GM12872 (cell line): ENCODE measurements at regions not wholly inside any gene's neighbourhood (a gene's known extent, or its start where the extent isn't known, plus 50 kb on each side); places are given as distances from the start of the nearest gene placed in this dataset.

ENCODE experiments used
- TF ChIP-seq, protein P1 (sequence below): IDR thresholded peaks from 3 replicates; pipeline ENCODE4 v1.5.1; 2011; ENCODE audit warnings: low read depth, mild to moderate bottlenecking, low read length, moderate library complexity; ENCODE audit not compliant: insufficient read depth

DNA sequence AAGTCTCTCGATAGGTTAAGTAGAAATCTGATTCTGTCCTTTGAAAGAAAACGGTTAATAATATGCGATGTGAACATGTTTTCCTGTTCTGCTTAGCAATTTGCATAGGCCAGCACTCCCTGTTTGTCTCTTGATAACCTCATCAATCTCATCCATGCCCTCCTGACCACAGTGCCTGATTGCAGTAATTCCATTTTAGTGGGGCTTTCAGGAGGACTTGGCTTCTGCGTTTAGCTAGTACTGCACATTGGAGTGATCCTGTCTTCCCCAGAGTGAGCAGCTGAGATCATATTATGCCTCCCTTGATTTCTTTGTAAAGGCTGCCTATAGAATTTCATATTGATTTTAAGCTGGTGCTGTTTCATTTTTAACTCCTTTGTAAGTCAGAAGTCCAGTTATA, 335.9 kb upstream of the ISL1 start:
- TF ChIP-seq, protein P1, sequence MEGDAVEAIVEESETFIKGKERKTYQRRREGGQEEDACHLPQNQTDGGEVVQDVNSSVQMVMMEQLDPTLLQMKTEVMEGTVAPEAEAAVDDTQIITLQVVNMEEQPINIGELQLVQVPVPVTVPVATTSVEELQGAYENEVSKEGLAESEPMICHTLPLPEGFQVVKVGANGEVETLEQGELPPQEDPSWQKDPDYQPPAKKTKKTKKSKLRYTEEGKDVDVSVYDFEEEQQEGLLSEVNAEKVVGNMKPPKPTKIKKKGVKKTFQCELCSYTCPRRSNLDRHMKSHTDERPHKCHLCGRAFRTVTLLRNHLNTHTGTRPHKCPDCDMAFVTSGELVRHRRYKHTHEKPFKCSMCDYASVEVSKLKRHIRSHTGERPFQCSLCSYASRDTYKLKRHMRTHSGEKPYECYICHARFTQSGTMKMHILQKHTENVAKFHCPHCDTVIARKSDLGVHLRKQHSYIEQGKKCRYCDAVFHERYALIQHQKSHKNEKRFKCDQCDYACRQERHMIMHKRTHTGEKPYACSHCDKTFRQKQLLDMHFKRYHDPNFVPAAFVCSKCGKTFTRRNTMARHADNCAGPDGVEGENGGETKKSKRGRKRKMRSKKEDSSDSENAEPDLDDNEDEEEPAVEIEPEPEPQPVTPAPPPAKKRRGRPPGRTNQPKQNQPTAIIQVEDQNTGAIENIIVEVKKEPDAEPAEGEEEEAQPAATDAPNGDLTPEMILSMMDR, result no peak

DNA sequence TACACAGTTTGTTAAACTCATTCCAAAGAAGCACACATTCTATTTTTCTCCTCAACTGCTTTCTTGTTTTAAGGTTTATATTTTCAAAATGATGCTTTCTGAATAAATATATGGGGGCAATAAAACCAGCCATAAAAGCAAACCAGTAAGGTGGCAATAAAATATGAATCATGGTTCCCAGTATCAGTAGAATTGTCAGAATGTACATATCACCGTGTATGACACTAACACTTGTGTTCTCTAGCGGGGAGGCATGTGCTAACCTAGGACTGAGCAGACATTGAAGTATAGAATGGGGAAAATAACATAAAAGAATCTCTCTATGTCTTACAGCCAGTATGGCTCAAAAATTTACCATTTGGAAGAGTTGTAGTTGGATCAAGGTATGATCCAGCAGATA, 329.9 kb upstream of the ISL1 start:
- TF ChIP-seq, protein P1, result no peak

DNA sequence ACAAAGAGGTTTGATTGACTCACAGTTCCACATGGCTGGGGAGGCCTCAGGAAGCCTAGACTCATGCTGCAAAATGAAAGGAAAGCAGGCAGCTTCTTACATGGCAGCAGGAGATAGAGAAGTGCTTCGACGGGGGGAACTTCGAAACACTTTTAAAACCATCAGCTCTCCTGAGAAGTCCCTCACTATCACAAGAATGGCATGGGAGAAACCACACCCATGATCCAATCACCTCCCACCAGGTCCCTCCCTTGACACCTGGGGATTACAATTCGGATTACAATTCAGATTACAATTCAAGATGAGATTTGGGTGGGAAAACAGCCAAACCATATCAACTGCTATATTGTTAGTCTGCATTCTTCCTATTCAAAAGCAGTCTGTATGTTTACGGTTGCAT, 322.3 kb upstream of the ISL1 start:
- TF ChIP-seq, protein P1, result no peak

DNA sequence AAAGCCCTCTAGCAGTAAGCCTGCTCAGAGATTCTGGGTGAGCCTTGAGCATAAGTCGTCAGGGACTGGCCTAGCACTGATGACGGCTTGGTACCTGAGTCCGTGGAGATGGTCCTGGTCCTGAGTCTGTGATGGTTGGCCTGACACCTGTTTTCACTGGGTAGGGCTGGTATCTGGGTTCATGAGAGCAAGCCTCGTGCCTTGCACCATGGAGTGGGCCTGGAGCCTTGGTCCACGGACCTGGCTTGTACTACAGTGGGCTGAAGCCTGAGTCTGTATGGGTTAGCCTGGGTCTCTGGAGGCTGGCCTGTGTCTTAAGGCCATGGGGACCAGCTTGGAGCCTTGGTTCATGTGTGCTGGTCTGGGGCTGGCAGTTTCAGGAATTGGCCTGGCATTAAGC, 310.3 kb upstream of the ISL1 start:
- TF ChIP-seq, protein P1, result no peak

DNA sequence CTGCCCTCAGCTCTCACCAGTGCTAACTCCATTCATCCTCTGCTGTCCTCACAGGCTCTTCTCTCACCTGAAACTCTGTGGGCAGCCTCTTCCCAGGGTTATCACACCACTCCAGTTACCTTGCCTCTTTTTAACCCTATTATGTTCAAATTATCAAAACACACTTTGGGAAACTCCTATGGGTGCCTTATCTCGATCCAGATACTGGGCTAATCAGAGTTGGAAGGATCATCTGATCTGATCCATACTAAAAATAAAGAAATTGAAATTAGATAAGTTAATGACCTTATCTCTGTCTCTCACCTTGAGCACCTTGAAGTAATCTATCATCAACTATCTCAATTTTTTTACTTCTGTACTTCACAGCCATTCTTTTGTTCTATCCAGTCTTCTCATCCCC, 300.5 kb upstream of the ISL1 start:
- TF ChIP-seq, protein P1, result no peak

DNA sequence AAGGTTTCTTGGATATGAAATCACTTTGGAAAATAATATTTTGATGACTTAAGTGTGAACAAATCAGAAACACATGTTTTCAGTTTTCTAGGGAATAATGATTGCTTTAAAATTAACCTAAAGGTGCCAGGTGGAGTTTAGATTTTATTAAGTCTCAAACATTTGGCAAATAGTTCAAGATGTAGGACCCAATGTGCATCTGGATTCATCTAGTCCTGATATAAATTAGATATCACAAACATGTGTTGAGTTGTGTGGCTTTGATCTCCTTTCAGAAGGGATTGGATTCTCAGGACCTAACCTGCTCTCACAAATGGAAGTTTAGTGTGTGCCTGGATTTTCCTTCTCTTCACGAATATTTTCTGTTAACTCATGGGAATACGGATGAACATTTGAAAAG, 291.4 kb upstream of the ISL1 start:
- TF ChIP-seq, protein P1, result no peak

DNA sequence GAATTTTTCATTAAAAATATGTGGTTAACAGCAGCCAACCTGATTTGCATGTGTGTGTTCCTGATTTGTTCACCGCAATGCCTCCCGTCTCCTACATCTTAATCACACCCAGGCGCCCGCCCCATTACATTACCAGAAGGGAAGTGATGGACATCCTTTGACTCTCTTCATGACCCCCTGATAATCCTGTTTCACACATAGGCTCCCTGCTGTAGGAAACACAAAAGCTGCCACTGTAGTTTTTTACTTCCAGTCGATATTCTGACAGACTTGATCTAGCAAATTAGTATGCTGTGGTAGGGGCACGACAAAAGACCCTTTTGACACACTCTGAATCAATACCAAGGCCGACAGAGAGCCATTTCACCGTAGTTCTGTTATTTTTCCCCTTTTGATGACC, 287.8 kb upstream of the ISL1 start:
- TF ChIP-seq, protein P1, result no peak

DNA sequence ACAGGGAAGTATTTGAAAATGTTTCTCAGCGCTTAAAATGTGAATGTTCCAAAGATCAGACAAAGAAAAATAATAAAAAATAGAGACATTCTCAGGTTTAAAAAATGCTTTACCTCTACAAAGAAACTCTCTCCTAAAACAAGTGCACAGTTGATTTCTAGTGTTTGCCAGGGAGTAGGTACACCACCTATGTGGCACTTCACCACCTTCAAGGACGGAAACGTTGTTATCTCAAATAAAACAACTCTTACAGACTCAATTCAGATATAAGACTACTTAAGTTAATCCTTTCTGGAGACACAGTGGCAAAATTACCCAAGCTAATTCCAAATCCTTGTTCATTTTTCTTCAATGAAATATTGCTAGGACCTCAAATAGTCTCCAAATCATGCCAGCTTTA, 286.4 kb upstream of the ISL1 start:
- TF ChIP-seq, protein P1, result no peak
